Inflammatory macrophage treated with lipopolysaccharide for 4 hours (primary cell): ENCODE measurements at regions not wholly inside any gene's neighbourhood (a gene's known extent, or its start where the extent isn't known, plus 50 kb on each side); places are given as distances from the start of the nearest gene placed in this dataset.
"Not testable (repeated sequence)": the region's sequence is repeated elsewhere in the genome, so short reads cannot be mapped to it uniquely, and the experiment has no call there.

Source experiments
- DNase-seq: peaks from one replicate; pipeline ENCODE4 v3.0.0-alpha.2; 2020

- DNase-seq, result no peak
Observed at GRCh38 chr21:28696844-28697410, 295.8 kb downstream of the LTN1 start.

DNA sequence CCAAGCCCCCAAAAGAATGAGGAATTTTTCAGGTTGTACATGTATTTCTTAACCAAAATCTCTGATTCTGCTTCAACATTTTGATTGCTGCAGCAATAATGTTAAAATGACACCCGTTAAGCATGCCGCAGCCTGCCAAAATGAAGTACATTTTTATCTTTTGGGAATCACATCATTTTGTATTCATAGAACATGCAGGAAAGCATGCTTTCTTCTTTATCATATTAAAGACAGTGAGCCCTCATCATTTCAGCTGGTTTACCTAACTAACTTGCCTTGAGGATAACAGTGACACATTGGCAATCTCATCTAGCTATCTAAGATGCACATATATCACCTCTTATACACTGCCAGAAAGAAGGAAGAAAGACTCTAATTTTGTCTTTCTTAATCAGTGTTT, 299.2 kb downstream of the LTN1 start:
- no peak for DNase-seq

DNA sequence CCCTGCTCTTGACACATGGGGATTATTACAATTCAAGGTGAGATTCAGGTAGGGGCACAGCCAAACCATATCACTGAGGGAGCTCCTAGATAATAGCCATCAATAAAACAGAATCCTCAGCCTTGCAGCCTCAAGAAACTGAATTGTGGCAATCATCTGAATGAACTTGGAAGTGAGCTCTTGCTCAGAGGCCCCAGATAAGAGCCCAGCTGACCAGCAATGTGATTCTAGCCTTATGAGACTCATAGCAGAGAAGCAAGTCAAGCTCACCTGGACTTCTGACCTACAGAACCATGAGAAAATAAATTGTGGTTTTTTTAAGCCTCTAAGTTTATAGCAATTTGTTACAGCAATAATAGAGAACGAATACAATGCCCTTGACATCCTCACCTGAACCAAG, 302.5 kb downstream of the LTN1 start:
- DNase-seq, result no peak

DNA sequence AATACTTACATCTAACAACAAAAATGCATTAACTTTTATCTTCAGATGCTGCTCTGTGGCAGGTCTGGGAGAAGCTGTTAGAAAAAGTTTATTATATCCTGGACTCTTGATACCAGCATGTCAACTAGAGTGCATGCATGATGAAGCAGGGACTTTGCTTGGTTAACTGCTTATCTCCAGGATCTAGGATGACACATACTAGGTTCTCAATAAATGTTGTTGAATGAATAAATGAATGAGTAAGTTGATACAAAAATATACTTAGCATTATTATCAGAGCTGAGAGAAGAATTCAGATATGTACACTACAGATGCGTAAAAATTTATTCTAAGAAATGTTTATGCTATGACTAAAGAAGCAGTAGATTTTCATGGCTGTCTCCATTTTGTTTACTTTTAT, 304.3 kb downstream of the LTN1 start:
- DNase-seq, result no peak

DNA sequence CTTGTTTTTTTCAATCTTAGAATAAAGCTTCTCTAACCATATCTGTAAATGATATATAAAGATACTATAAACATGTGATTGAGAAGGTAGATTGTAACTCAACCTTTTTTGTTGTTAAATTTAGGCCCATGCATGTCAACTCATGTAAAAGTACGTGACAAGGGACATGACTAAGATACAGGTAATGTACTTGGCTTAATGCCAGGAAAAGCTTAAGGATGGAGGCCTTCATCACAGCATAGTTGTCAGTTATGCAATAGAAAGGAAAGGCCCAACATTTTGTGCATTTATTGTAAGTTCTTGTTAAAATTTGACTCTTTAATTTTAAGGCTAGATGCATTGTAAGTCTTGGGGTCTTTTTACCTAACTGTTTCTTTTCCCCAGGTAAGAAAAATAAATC, 305.1 kb downstream of the LTN1 start:
- no peak for DNase-seq

DNA sequence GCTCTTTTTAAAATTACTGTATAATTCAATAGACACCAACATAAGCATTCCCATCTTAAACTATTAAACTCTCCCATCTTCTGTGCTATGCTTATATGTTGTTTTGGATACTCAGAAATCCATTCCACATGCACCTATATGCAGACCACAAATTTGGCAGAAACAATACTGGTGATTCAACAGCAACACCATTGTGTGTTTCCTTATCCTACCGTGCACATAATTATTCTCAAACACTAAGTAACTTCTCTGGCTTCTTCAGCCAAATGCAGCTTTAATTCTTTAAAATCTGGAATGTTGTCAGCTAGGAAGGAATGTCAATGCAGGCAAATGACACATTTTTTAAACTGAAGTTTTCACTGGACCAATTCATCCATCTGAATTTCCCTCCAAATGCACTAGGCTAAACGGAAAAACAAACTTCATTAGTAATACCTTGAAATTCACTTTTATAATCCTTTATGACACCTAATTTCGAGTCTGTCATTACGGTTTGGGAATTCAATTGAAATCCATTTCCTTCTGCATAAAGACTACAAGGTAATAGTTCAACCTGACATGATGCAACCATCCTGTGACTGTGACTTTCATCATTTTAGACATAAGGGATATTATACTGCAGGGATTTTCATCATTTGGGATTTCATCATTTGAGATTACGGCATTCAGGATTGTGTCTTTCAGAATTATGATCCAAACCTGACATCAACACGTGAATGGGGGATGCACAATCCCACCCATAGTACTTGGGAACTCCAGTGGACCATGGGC, 308.5 kb downstream of the LTN1 start:
- no peak for DNase-seq

- not testable (repeated sequence) for DNase-seq
Observed at GRCh38 chr21:28682884-28683283, 309.8 kb downstream of the LTN1 start.

- not testable (repeated sequence) for DNase-seq
Observed at GRCh38 chr21:28677096-28677495, 315.6 kb downstream of the LTN1 start.

GRCh38 chr21:28675331-28676041, 317.2 kb downstream of the LTN1 start:
- DNase-seq, result no peak

DNA sequence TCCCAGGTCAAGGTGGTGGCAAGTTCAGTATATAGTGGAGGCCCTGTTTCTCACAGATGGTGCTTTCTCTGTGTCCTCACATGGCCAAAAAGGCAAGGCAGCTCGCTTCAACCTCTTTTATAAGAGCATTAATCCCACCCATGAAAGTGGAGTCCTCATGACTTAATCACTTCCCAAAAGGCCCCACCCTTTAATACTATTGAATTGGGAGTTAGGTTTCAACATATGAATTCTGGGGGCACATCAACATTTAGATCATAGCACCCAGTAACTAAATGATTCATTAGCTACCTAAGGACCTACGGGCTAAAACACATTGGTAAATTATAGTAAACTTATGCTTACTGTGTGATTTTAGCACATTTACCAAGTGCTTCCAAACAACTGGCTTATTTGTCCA, 317.9 kb downstream of the LTN1 start:
- DNase-seq, result no peak

DNA sequence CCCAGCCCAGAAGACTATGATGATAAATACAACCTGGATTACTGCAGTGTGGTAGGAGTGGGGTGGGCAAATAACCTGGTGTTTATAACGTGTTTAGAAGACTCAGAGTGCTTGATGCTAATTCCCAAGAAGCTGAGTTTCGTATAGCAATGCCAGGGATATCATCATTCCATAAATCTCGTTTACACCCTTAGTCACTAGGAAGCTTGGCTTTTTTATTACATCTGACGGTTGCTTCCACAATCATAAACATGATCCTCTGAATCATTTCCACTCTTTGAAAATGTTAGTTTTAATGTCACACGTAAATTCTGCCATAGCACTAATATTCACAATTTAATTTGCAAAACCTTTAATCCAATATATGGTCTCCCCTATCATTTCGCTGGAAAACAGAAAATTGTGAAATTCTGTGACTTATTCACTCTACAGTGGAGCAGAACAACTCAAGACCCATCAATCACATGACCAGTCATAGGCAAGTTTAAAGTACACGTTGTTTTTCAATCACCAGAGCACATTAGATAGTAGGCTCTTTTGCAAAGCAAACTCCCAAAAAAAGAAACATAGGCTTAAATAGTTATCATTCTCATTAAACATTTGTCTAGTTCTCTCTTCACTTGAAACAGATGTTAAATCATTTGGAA, 321.0 kb downstream of the LTN1 start:
- DNase-seq, result no peak

GRCh38 chr21:28669971-28670653, 322.6 kb downstream of the LTN1 start:
- DNase-seq, result no peak

DNA sequence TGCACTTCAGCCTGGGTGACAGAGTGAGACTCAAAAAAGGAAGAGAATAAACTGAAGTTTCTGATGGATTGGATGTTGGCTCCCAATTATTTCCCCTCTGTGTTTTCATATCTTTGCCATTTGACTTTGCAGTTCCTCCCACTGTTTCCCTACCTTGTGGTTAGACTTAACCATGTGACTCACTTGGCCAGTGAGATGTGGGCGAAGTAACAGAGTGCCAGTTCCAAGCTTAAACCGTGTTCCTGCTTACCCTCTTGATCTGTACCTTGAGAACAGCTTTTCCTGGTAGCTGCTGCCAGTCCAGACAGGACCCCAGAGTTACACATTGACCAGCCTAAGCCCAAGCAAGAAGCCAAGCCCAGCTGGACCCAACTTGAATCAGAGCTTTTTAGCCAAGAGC, 323.4 kb downstream of the LTN1 start:
- no peak for DNase-seq

- DNase-seq, result no peak
Observed at GRCh38 chr21:28663754-28664153, 328.9 kb downstream of the LTN1 start.

- no peak for DNase-seq
Observed at GRCh38 chr21:28663111-28663693, 329.5 kb downstream of the LTN1 start.

- DNase-seq, result no peak
Observed at GRCh38 chr21:28657566-28657965, 335.1 kb downstream of the LTN1 start.

GRCh38 chr21:28655471-28655870, 337.2 kb downstream of the LTN1 start:
- DNase-seq, result no peak

GRCh38 chr21:28654406-28654805, 338.3 kb downstream of the LTN1 start:
- no peak for DNase-seq

GRCh38 chr21:28644762-28645161, 347.9 kb downstream of the LTN1 start:
- no peak for DNase-seq

DNA sequence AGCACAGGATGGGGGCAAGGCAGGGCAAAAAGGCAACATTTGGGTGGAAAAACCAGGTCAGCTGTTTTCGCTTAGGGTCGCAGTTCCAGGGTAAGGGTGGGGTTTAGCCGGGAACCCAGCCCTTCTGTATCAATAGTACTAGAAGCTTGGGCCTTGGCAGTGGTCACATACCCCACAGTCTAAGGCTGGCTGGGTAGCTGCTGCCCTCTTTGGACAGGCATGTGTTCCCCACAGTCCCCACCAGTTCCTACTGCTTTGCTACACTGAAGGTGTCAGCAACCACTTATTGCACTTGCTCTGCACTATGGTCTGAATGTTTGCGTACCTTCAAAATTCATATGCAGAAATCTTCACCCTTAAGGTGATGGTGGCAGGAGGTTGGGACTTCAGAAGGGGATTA, 349.8 kb downstream of the LTN1 start:
- DNase-seq, result no peak

- no peak for DNase-seq
Observed at GRCh38 chr21:28641731-28642130, 350.9 kb downstream of the LTN1 start.

DNA sequence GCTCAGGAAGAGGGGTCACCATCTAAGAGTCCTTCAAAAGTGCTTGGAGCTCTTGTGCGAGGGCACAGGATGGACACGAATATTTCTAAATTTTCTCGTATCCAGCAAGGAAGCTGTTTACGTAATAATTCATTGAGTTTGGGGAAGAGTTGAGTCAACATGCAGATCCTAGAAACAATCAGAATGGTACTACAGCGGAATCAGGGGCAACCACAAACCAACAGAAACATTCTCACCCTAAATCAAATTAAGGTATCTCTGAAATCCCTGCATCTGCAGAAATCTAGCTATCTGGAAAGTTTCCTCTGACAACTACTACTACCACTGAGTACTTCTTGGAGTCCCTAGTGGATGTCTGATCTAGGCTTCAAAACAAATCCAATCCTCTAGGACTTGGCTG, 352.4 kb downstream of the LTN1 start:
- no peak for DNase-seq

DNA sequence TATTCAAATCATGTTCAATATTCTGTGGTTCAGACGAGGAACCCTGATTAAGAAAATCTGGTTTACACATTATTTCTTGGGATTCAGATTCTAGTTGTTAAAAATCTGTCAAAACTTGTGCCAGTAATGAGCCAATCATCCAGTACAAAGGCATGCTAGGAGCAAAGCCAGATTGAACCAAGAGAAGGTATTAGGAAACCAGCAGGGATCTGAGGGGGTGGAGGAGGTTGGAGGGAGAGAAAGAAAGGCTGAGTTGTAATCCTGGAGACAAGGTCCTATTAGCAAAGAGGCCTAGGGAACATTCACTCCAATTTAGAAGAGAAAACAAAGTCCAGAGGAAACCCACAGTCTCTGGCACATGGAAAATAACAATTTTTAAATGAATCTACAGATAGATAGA, 352.9 kb downstream of the LTN1 start:
- DNase-seq, result no peak
